ENCODE measurements at regions not wholly inside any gene's neighbourhood (a gene's known extent, or its start where the extent isn't known, plus 50 kb on each side); places are given as distances from the start of the nearest gene placed in this dataset.
"Not testable (repeated sequence)": the region's sequence is repeated elsewhere in the genome, so short reads cannot be mapped to it uniquely, and the experiment has no call there.

DNA sequence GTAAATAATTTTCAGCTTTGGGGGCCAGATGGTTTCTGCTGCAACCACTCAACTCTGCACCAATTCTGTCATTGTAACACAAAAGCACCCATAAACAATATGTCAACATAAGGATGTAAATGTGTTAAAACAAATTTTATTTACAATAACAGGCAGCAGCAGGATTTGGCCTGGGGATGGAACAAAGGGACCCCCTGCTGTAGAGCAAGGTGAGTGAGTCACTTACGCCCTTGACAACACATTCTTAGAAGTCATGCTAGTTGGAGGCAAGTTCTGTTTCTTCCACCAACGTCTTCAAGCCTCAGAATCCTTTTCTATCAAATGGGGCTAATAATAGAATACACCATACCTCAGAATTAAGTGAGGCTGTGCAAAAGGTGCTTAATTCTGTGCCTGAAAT, 610.2 kb upstream of the SYT4 start:
- DNase-seq: no peak

DNA sequence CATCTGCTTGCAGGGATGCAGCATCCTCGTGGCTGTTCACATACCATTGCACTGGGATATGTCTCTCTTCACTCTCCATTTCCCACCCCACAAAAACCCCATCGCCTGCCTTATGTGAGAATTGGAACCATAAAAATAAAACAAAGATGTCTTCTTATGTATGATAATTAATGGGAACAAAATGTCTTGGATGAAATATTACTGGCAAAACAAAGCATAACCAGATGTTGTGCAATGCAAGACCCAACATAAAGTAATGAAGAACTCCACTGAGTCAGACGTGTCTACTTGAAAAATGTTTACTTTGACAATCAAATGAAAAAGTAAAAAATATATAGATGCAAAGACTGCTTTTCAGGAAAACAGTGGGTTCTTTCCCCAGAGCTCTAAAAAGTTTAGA, 611.3 kb upstream of the SYT4 start:
- no peak for DNase-seq

DNA sequence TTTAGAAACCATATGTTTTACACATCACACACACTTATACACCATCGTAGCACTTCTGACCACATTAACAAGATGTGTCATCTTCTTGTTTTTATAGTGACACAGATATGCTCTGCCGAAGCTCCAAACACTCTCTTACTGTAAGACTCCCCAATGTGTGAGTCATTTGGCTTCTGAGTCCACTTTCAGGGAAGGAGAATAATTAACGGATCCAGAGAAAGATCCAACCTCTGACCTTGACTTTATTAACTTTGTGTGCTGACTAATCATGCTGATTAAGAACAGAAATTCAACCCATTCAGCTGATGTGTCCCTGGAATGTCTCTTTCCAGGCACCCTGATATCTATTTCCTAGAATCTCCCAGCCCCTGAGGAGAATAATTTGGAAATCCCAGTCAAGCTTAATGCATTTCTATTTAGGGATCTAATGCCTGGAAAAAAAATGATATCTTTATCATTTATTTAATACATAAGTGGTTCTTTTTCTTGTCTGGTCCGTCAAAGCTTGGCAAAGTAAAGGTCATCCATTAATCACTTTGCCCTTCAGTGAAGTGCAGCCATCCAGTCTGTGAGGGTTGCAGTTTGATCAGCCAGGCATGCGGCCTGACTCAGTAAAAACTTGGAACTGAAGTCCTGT, 615.8 kb upstream of the SYT4 start:
- peak; percentile 78 for DNase-seq

DNA sequence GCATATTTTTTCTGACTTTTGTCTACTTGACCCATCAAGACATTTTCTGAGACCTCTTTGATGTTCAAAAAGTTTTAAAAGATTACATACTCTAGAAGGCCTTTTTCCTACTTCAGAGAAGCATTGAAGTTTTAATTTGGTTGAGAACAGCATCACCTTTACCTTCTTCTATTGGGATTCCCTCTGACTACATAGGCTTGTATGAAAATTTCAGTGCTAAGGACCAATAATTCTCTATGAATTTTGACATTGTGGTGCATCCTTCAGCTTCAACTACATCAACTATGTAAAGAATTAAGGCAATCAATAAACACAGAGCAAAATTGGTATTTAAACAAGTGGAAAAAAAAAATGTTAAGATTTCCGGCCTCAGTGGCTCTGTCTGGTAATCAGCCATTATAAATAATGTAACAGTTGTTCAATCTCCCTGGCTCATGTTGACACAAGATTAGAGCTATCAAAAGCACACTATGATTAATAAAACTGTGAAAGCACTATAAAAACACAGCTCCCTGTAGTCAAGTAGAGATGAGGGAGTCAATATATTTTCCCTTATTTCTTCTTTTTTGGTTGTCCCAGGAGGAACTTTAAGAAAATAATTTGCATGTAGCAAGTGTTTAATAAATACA, 627.0 kb upstream of the SYT4 start:
- no peak for DNase-seq

DNA sequence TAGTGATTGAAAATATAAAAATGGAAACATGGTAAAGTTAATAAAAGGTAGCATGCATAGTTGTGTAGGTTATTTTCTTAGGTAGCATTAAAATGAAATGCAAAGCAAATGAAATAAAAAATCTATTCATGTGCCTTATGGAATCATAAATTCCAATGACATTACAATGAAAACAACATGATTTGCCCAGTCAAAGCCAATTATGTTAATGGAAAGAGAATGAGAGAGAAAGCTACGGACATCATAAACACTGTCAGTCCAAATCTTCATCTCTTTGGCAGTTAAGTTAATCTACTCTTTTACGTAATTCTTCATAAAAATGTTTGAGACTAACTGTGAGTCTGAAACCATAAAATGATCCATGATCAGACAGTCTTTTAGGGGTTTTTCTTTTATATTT, 636.7 kb upstream of the SYT4 start:
- DNase-seq: no peak

DNA sequence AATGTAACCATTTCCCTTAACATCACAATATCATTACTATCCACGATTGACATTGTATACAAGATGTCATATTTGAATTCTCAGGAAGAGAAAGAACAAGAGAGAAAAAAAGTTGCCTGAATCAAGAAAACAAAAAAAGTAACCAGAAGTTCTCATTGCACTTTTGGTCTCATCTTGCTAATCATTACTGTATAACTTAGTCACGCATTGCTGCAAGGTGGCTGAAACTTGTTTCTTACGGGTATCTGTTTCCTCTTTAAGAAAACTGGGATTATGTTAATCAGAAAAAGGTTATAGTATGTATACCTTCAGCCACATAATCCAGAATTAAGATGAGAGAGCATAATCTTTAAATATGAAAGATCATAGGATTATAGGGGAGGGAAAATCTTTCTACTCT, 639.7 kb upstream of the SYT4 start:
- no peak for DNase-seq

DNA sequence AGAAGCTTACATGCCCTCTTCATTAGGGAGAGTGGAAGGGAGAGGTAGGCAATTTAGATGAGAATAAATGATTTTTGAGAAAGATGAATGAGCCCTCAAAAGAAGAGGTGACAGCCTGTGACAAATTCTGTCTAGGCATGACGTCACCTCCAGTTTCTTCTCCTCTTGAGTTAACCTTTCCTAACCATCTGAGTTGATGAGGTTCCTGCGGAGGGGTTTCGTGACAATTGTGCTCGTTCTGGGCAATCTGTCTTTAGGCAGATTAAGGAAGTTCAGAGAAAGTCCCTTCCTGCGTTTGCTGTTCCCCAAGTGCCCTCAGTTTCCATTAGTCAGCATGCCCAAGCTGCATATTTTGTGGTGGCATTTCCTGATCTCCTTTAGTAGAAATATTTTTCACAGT, 640.2 kb upstream of the SYT4 start:
- DNase-seq: no peak

DNA sequence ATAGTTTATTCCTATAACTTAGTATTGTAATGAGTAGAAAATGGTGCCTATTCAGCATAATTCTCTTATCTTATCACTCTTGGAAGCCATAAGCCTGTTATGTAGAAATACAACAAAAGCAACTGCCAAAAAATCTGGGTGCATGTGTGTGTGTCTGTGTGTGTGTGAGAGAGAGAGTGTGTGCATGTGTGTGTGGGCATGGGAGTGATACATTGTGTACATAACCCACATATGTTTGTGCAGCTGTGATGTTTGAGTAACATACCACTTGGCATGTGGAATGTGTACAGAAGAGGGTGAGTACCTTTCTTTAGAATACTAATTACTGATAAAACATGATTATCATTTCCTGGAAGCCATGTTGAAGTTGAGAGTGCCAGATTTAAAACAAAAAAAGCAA, 642.3 kb upstream of the SYT4 start:
- peak; percentile 92 for DNase-seq

DNA sequence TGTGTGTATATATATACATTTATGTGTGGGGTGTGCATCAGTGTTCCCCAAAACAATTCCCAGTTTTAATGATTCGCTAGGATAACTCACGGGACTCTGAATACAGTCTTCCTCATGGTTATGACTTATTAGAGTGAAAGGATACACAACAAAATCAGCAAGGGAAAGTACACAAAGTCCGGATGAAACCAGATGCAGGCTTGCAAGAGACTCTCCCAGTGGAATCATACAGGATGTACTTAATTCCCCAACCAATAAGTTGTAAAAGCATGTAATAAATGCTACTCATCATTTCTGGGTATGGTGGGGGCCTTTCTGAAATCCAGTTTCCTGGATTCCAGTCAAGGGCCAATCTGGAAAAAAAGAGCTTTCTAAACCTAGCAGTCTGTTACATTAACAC, 654.1 kb upstream of the SYT4 start:
- DNase-seq: peak; percentile 82

DNA sequence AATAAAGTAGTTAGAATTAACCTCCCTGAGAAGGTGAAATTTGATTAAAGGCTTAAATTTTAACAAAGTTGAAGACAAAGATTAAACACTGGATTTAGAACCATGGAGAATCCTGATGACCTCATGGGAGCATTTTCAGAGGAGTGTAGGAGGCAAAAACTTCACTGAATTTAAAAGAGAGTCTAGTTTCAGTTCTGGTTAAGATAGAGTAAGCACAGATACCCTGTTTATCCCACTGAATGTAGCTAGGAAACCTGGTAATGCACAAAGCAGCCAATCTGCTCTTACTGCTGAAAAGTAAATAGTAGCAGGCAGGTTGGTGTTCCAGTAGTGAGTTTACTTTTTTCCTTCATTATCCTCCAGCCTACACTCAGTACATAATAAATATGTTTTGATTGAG, 654.9 kb upstream of the SYT4 start:
- peak; percentile 92 for DNase-seq

DNA sequence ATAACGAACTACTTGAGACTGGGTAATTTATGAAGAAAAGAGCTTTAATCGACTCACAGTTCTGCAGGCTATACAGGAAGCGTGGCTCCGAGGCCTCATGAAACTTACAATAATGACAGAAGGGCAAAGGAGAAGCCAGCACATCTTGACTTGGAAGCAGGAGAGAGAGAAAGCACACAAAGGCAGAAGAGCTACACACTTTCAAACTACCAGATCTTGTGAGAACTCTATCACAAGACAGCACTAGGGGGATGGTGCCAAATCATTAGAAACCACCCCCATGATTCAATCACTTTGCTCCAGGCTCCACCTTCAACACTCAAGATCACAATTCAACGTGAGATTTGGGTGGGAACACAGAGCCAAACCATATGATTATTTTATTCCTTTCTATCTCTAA, 655.9 kb upstream of the SYT4 start:
- peak; percentile 16 for DNase-seq

DNA sequence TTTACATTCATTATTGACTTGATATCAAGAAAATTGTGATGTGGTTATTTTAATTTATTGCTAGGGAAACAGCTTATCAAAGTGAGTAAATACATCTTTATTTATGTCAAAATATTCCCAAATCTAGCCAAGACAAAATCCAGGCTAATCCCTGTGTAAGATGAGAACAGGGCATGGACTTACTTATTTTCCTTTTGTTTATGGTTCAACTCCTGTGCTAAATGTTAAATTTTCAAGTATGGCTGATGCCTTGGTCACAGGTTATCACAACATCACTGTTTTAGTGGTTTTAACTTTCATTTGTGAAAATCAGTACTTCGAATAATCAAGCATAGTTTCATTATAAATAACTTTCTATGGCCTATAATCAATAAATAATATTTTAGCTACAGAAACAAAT, 657.0 kb upstream of the SYT4 start:
- DNase-seq: peak; percentile 42

DNA sequence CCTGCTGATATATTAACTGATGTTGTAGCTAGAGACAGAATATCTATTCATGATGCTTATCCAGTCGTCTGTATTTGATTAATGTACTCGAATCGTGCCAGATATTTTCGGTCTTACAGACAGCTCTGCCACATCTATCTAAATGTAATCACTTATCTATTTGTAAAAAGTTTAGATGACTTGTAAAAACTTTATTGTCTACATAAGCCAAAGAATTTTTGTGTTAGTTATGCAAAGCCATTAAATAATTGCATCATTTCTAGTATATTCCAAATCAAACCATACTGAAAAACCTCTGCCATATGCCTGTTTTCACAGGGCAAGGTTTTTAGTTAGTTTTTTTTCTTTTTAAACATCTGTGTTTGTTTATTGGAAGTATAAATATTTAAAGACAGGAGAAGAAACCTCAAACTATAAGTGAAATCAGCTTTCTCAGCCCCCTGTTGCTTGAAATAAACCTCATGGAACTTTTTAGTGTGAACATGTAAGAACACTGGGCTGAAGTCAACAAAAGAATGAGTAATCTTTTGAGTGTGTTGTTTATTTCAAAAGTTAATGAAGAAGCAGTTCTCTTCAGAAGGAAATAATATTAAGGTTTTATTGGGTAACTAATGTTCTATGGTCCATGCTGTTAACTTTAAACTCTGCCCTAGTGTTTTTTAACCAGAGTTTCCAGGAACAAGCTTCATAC, 657.6 kb upstream of the SYT4 start:
- DNase-seq: peak; percentile 30

DNA sequence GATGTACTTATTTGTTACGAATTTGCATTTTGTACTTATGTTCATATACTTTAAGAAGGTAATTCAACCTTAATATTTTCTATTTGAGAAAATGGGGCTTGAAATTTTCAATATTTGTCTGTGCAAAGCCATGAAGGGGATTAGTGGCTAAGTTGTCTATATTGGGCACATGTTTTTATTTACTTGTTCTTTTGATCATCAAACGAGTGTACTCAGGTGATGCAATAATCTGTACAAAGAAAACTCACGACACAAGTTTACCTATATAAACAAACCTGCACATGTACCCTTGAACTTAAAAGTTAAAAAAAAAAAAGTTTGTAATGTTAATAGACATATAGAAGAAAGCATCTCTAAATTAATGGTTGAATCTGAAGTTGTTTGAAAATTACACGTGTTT, 658.9 kb upstream of the SYT4 start:
- DNase-seq: peak; percentile 66

DNA sequence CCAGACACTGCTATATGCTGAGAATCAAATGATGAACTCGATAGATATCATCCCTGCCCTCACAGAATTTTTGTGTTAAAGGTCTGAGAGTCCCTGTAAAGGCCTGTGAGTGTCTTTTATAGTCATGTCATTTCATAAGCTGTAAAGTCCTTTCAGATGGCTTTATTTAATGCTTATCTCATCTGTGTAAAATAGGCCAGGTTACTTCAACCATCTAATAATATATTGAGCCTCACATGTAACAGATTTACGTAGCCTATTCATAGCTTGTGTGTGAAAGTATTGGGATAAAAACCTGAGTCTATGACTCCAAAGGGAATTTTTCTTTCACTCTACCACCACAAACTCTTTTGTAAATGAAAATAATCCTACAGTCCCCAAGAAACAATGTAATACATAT, 672.0 kb upstream of the SYT4 start:
- no peak for DNase-seq

DNA sequence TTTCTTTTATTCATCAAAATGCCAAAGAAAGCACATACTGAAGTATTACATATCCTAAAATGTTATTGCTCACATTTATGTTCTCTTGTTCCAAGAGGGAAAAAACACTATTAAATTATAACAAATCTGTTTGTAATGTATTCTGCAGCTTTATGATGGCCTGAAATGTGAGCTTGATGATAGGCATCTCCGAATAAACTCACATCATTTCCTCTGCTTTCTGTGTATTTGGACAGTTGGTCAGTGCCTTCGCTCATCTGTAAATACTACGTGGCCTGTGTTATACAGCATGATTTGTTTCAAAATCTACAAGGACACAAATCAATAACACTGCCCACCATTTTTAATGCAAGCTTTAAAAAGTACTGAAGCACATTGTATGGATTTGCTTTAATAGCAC, 672.8 kb upstream of the SYT4 start:
- no peak for DNase-seq

DNA sequence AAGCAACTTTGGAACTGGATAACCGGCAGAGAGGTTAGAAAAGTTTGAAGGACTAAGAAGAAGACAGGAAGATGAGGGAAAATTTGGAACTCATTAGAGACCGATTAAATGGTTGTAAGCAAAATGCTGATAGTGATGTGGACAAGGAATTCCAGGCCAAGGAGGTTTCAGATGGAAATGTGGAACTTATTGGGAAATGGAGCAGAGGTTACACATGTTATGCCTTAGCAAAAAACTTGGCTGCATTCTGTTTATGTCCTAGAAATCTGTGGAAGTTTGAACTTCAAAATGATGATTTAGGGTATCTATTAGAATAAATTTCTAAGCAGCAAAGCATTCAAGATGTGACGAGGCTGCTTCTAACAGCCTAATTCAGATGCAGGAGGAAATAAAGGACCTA, 675.1 kb upstream of the SYT4 start:
- no peak for DNase-seq

DNA sequence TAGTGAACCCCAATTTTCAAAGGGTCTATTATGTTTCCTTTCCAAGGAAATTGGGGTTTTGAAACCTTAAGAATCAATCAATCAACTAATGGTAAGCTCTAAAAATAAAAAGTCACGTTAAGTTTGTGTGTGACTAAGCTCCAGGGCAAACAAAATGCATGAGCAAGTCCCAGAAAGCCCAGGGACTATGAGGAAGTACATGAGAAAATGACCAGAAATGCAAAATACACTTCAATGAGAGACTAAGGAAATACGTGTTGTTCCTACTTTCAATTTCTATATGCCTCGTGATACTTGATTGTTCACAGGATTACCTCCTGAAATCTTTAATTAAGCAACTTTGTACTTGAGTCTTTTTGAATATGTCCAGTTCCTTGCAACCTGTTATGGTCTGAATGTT, 684.4 kb upstream of the SYT4 start:
- peak; percentile 83 for DNase-seq

DNA sequence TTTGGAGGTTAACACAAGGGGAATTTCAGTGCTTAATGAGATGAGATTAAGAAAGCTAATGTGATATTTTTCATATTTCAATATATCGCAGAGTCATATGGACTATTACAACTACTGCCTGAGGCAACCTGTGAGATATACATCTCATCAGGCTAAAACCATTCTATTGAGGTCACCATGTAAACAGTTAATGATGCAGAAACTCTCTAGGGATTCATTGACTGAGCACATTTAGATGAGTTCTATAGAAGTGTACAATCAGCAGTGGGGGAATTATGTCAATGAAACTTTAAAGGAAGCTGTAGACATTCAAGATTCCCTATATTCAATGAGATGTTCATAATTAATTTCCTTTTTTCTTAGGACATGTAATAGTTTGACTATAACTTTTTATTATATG, 687.4 kb upstream of the SYT4 start:
- no peak for DNase-seq

DNA sequence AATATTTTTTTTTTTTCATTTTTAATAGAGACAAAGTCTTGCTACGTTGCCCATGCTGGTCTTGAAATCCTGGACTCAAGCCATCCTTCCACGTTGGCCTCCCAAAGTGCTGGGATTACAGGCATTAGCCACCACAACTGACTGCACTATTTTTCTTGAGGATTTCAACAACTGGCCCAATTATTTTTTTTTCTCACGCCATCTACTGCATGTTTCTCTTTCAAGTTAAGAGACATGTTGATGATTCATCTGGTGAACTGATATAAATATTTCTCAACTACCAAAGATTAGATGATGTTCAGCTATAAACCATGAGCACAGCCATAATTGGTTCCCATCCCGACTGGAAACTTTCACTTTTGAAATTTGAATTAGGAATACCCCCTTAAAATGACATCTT, 688.4 kb upstream of the SYT4 start:
- DNase-seq: no peak

DNA sequence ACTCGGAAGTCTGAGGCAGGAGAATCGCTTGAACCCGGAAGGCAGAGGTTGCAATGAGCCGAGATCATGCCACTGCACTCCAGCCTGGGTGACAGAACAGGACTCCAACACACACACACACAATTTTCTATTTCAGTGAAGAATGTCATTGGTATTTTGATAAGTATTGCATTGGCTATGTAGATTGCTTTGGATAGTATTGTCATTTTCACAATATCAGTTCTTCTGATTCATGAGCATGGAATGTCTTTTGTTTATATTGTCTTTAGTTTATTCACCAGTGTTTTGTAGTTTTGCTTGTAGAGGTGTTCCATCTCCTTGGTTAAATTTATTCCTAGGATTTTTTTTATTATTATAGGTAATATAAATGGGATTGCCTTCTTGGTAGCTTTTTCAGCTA, 693.4 kb upstream of the SYT4 start:
- no peak for DNase-seq

DNA sequence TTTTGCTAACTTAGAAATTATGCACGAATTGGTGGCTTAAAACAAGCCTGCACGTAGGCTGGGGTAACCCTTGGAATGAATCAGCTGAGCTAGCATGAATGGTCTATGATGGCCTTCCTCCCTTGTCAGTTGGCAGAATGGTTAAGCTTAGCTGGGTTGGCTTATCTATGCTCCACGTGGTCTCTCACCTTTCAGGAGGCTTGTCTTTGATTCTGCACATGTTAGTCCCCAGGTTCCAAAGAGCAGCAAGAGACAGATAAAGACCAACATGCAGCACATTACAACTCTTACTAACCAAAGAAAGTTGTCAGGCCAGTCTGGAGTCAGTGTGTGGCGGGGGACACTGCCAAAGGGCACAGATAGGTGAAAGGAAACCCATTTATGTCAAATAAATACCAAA, 700.9 kb upstream of the SYT4 start:
- no peak for DNase-seq

DNA sequence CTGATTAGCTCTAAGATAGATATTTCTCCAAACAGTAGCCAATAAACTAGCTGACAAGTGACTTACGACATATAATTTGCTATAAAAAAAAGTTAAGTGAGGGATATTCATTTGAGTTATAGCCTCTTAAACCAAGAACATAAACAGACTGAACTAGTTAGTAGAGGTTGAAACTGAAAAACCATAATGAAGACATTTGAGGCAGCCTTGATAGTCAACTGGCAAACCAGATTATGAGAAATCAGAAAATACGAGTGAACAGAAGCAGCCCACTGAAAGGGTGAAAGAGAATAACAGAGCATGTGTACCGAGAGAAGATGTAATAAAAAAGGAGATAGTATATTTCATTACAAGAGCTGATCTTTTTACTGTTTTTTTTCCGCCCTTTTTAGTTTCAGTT, 698.1 kb upstream of the SETBP1 start:
- DNase-seq: no peak

DNA sequence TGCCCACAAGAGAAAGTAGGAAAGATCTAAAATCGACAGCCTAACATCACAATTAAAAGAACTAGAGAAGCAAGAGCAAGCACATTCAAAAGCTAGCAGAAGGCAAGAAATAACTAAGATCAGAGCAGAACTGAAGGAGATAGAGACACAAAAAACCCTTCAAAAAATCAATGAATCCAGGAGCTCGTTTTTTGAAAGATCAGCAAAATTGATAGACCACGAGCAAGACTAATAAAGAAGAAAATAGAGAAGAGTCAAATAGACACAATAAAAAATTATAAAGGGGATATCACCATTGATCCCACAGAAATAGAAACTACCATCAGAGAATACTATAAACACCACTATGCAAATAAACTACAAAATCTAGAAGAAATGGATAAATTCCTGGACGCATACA, 693.6 kb upstream of the SETBP1 start:
- DNase-seq: not testable (repeated sequence)

DNA sequence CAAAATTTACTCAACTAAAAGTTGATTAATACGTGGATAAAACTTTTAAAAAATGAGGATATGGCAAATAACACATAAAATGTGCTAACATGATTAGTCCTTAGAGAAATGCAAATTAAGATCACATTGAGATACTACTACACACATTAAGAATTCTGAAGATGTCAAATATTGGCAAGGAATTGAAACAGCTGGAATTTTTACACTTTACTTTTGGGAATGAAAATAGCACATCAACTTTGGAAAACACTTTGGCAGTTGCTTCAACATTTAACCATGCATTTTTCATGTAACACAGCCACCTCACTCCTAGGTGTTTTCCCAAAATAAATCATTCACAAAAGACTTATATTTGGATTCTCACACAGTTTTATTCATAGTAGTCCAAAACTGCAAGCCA, 687.9 kb upstream of the SETBP1 start:
- DNase-seq: no peak
